Liver (tissue), 8 donors: ENCODE measurements at regions not wholly inside any gene's neighbourhood (a gene's known extent, or its start where the extent isn't known, plus 50 kb on each side); places are given as distances from the start of the nearest gene placed in this dataset.

Source experiments
- DNase-seq: peaks from one replicate; pipeline ENCODE4 v3.0.0-alpha.2; 2017; ENCODE audit warnings: low spot score
- H3K27ac ChIP-seq, 2 donors: one replicate each; pipeline ENCODE4 v1.7.0; 2013; ENCODE audit warnings: inconsistent platforms in 2 of 2, low read length in 2 of 2, control low read depth in 1 of 2, low read depth in 1 of 2, mild to moderate bottlenecking in 1 of 2
- H3K27me3 ChIP-seq, 4 donors: one replicate each; pipeline versions ENCODE4 v1.6.1 to v1.7.0; 2013; ENCODE audit warnings: low read length in 3 of 4, inconsistent platforms in 1 of 4, mild to moderate bottlenecking in 1 of 4, moderate library complexity in 1 of 4; ENCODE audit not compliant: control insufficient read depth in 4 of 4, insufficient read depth in 4 of 4
- H3K36me3 ChIP-seq, 4 donors: one replicate each; pipeline versions ENCODE4 v1.6.1 to v1.7.0; 2013; ENCODE audit warnings: low read length in 3 of 4, mild to moderate bottlenecking in 3 of 4, low read depth in 1 of 4, moderate library complexity in 1 of 4; ENCODE audit not compliant: control insufficient read depth in 4 of 4, insufficient read depth in 3 of 4
- H3K4me1 ChIP-seq, 4 donors: one replicate each; pipeline versions ENCODE4 v1.6.1 to v1.7.0; 2013; ENCODE audit warnings: low read length in 3 of 4, mild to moderate bottlenecking in 3 of 4, moderate library complexity in 1 of 4; ENCODE audit not compliant: control insufficient read depth in 4 of 4, insufficient read depth in 4 of 4
- H3K4me3 ChIP-seq, 3 donors: one replicate each; pipeline versions ENCODE4 v1.6.1 to v1.7.0; 2013; ENCODE audit warnings: low read length in 3 of 3, control low read depth in 1 of 3, low read depth in 1 of 3, mild to moderate bottlenecking in 1 of 3
- H3K9ac ChIP-seq, 2 donors: one replicate each; pipeline ENCODE4 v1.7.0; 2013; ENCODE audit warnings: low read length in 2 of 2, mild to moderate bottlenecking in 2 of 2, moderate library complexity in 2 of 2, control low read depth in 1 of 2, low read depth in 1 of 2
- H3K9me3 ChIP-seq, 4 donors: one replicate each; pipeline versions ENCODE4 v1.6.1 to v1.7.0; 2013; ENCODE audit warnings: low read length in 3 of 4; ENCODE audit not compliant: control insufficient read depth in 4 of 4
- EGR1 ChIP-seq, 2 donors: IDR thresholded peaks; 2 replicates each; pipeline ENCODE4 v1.6.1; 2016 to 2018; ENCODE audit warnings: antibody characterized with exemption in 2 of 2, low read depth in 2 of 2
- FOXA1 ChIP-seq: IDR thresholded peaks from 2 replicates; pipeline ENCODE4 v1.6.1; 2016; ENCODE audit warnings: antibody characterized with exemption
- FOXA2 ChIP-seq: IDR thresholded peaks from 2 replicates; pipeline ENCODE4 v1.6.1; 2016; ENCODE audit warnings: antibody characterized with exemption
- GABPA ChIP-seq, 2 donors: IDR thresholded peaks in 1 of 2; conservative IDR thresholded peaks in 1 of 2; 2 replicates each; pipeline ENCODE4 v1.6.1; 2016; ENCODE audit warnings: antibody characterized with exemption in 2 of 2, mild to moderate bottlenecking in 1 of 2, moderate library complexity in 1 of 2
- HNF4A ChIP-seq, 2 donors: conservative IDR thresholded peaks; 2 replicates each; pipeline ENCODE4 v1.6.1; 2016; ENCODE audit warnings: antibody characterized with exemption in 2 of 2, mild to moderate bottlenecking in 2 of 2
- HNF4G ChIP-seq: IDR thresholded peaks from 2 replicates; pipeline ENCODE4 v1.6.1; 2016; ENCODE audit warnings: antibody characterized with exemption
- JUND ChIP-seq, 2 donors: IDR thresholded peaks; 2 replicates each; pipeline ENCODE4 v1.6.1; 2016; ENCODE audit warnings: antibody characterized with exemption in 2 of 2
- NR2F2 ChIP-seq: IDR thresholded peaks from 2 replicates; pipeline ENCODE4 v1.6.1; 2016; ENCODE audit warnings: antibody characterized with exemption
- RAD21 ChIP-seq, 2 donors: IDR thresholded peaks; 2 replicates each; pipeline ENCODE4 v1.6.1; 2016; ENCODE audit warnings: antibody characterized with exemption in 2 of 2, mild to moderate bottlenecking in 2 of 2
- RXRA ChIP-seq, 2 donors: IDR thresholded peaks; 2 replicates each; pipeline ENCODE4 v1.6.1; 2017 to 2018; ENCODE audit warnings: antibody characterized with exemption in 2 of 2, mild to moderate bottlenecking in 1 of 2
- SP1 ChIP-seq: IDR thresholded peaks from 2 replicates; pipeline ENCODE4 v1.6.1; 2018; ENCODE audit warnings: antibody characterized with exemption, mild to moderate bottlenecking
- TAF1 ChIP-seq: conservative IDR thresholded peaks from 2 replicates; pipeline ENCODE4 v1.6.1; 2016; ENCODE audit warnings: antibody characterized with exemption, mild to moderate bottlenecking
- YY1 ChIP-seq: IDR thresholded peaks from 2 replicates; pipeline ENCODE4 v1.6.1; 2016; ENCODE audit warnings: antibody characterized with exemption, mild to moderate bottlenecking
- WGBS: extraction: QIAGEN DNeasy Blood & Tissue Kit; methylation state at CpG from one replicate; pipeline ENCODE4 v1.1.7; 2013; 5-methylcytosine and 5-hydroxymethylcytosine counted together
- TF ChIP-seq, protein P1 (sequence below): IDR thresholded peaks from 2 replicates; pipeline ENCODE4 v1.6.1; 2016; ENCODE audit warnings: antibody characterized with exemption
- TF ChIP-seq, protein P2 (sequence below): IDR thresholded peaks from 2 replicates; pipeline ENCODE4 v1.6.1; 2016; ENCODE audit warnings: antibody characterized with exemption
- TF ChIP-seq, protein P3 (sequence below): fragments of 150-350 bp; IDR thresholded peaks from 2 replicates; pipeline ENCODE4 v1.5.1; 2017; ENCODE audit warnings: improper control_type of control experiment, low read depth, low read length; ENCODE audit not compliant: missing input control
- TF ChIP-seq, protein P4 (sequence below): IDR thresholded peaks from 2 replicates; pipeline ENCODE4 v1.6.1; 2016; ENCODE audit warnings: antibody characterized with exemption, mild to moderate bottlenecking
- TF ChIP-seq, protein P5 (sequence below): IDR thresholded peaks from 2 replicates; pipeline ENCODE4 v1.6.1; 2016; ENCODE audit warnings: antibody characterized with exemption
- donor health status: healthy.
- donor health status: healthy.
- donor health status: healthy.
- donor health status: healthy.
- donor health status: healthy.

DNA sequence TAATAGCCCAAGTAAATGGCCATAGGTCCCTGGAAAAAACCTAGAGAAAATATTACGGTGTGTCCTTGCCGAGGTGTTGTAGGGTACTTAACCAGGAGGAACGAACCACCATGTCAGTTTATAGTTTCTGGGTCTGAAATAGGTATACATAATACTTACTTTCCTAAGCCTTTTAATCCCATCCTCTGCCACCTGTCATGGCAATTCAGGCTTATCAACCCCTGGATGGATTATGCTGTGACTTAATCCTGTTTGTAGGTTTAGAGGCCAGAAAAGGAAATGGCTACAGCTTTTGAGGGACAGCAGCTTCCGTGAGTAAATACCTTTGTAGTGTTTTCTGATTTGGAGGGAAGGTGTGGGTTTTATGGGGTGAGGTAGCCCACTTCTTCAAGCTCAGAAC, 89.1 kb upstream of the PTPRD start:
- H3K36me3 ChIP-seq, result no peaks in the 10 kb centered on the region
- TF ChIP-seq NR2F2, result no peak
- TF ChIP-seq SP1, result no peak
- no peak for TF ChIP-seq TAF1
- no peak for TF ChIP-seq RXRA (IDR thresholded peaks at IDR 0.05)
- no peak for TF ChIP-seq YY1
- TF ChIP-seq, protein P1, sequence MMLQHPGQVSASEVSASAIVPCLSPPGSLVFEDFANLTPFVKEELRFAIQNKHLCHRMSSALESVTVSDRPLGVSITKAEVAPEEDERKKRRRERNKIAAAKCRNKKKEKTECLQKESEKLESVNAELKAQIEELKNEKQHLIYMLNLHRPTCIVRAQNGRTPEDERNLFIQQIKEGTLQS, result no peak
- TF ChIP-seq RAD21 (IDR thresholded peaks at IDR 0.05), result no peak
- TF ChIP-seq, protein P2, sequence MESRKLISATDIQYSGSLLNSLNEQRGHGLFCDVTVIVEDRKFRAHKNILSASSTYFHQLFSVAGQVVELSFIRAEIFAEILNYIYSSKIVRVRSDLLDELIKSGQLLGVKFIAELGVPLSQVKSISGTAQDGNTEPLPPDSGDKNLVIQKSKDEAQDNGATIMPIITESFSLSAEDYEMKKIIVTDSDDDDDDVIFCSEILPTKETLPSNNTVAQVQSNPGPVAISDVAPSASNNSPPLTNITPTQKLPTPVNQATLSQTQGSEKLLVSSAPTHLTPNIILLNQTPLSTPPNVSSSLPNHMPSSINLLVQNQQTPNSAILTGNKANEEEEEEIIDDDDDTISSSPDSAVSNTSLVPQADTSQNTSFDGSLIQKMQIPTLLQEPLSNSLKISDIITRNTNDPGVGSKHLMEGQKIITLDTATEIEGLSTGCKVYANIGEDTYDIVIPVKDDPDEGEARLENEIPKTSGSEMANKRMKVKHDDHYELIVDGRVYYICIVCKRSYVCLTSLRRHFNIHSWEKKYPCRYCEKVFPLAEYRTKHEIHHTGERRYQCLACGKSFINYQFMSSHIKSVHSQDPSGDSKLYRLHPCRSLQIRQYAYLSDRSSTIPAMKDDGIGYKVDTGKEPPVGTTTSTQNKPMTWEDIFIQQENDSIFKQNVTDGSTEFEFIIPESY, result no peak
- TF ChIP-seq, protein P3, sequence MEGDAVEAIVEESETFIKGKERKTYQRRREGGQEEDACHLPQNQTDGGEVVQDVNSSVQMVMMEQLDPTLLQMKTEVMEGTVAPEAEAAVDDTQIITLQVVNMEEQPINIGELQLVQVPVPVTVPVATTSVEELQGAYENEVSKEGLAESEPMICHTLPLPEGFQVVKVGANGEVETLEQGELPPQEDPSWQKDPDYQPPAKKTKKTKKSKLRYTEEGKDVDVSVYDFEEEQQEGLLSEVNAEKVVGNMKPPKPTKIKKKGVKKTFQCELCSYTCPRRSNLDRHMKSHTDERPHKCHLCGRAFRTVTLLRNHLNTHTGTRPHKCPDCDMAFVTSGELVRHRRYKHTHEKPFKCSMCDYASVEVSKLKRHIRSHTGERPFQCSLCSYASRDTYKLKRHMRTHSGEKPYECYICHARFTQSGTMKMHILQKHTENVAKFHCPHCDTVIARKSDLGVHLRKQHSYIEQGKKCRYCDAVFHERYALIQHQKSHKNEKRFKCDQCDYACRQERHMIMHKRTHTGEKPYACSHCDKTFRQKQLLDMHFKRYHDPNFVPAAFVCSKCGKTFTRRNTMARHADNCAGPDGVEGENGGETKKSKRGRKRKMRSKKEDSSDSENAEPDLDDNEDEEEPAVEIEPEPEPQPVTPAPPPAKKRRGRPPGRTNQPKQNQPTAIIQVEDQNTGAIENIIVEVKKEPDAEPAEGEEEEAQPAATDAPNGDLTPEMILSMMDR, result no peak
- TF ChIP-seq GABPA (IDR thresholded peaks at IDR 0.05 in 1 of 2, conservative IDR thresholded peaks at IDR 0.05 in 1 of 2), result no peak
- TF ChIP-seq HNF4A (conservative IDR thresholded peaks at IDR 0.05), result no peak
- TF ChIP-seq, protein P4, sequence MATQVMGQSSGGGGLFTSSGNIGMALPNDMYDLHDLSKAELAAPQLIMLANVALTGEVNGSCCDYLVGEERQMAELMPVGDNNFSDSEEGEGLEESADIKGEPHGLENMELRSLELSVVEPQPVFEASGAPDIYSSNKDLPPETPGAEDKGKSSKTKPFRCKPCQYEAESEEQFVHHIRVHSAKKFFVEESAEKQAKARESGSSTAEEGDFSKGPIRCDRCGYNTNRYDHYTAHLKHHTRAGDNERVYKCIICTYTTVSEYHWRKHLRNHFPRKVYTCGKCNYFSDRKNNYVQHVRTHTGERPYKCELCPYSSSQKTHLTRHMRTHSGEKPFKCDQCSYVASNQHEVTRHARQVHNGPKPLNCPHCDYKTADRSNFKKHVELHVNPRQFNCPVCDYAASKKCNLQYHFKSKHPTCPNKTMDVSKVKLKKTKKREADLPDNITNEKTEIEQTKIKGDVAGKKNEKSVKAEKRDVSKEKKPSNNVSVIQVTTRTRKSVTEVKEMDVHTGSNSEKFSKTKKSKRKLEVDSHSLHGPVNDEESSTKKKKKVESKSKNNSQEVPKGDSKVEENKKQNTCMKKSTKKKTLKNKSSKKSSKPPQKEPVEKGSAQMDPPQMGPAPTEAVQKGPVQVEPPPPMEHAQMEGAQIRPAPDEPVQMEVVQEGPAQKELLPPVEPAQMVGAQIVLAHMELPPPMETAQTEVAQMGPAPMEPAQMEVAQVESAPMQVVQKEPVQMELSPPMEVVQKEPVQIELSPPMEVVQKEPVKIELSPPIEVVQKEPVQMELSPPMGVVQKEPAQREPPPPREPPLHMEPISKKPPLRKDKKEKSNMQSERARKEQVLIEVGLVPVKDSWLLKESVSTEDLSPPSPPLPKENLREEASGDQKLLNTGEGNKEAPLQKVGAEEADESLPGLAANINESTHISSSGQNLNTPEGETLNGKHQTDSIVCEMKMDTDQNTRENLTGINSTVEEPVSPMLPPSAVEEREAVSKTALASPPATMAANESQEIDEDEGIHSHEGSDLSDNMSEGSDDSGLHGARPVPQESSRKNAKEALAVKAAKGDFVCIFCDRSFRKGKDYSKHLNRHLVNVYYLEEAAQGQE, result no peak
- TF ChIP-seq, protein P5, sequence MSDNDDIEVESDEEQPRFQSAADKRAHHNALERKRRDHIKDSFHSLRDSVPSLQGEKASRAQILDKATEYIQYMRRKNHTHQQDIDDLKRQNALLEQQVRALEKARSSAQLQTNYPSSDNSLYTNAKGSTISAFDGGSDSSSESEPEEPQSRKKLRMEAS, result no peak
- TF ChIP-seq FOXA1, result no peak
- TF ChIP-seq FOXA2, result no peak
- TF ChIP-seq EGR1 (IDR thresholded peaks at IDR 0.05; ENCODE audit: low read depth in 2 of 2), result no peak
- TF ChIP-seq JUND (IDR thresholded peaks at IDR 0.05), result no peak
- no peak for TF ChIP-seq HNF4G
- H3K9ac ChIP-seq, result no peak overlapping the region
- no peak overlapping the region for H3K27ac ChIP-seq
- no peaks in the 10 kb centered on the region for H3K4me1 ChIP-seq
- no peak for DNase-seq
- no peaks in the 10 kb centered on the region for H3K27me3 ChIP-seq
- no peaks in the 10 kb centered on the region for H3K9me3 ChIP-seq
- 74% methylated on average over 4 of the region's 4 CpGs for WGBS
- no peak overlapping the region for H3K4me3 ChIP-seq
